ENCODE measurements at regions not wholly inside any gene's neighbourhood (a gene's known extent, or its start where the extent isn't known, plus 50 kb on each side); places are given as distances from the start of the nearest gene placed in this dataset.

DNA sequence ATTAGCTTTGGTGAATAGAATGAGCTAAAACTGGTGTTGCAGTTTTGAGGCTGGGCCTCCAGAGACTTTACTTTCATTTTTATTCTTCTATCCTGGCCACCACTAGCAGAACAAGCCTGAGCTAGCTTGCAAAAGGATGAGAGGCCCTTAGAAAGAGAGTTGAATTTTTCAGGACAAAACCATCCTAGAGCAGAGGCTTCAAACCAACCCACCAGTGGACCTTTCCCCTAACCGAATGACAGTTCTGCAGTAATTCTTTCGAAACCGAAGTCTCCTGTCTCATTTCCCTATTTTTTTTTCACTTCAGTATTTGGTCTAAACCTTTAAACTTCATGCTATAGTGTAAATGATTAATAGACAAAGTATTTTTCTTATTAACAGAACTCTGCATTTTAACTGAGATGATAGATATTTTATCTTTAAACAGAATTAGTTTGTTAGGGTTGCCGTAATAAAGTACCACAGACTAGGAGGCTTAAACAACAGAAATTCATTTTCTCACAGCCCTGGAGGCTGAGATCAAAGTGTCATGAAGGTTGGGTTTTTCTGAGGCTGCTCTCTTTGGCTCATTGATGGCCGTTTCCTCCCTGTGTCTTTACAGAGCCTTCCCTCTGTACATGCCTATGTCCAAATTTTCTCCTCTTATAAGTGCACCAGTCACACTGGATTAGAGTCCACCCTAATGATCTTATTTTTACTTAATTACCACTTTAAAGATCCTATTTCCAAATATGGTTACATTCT lies 80.6 kb upstream of the PAK5 start:
- DNase-seq = no peak

DNA sequence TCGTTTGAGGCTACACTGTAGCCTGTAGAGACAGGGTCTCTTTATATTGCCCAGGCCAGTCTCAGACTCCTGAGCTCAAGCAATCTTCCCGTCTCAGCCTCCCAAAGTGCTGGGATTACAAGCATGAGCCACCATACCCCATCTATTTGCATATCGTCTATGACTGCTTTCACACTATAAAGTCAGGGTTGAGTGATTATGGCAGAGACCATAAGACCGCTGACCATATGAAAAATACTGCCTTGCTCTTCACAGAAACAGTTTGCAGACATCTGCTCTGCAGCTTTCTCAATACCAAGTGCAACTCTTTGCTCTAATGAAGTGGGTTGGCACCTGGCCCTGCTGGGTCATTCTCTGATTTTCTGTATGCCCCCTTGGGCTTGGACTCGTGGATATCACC lies 79.5 kb upstream of the PAK5 start:
- DNase-seq = no peak

DNA sequence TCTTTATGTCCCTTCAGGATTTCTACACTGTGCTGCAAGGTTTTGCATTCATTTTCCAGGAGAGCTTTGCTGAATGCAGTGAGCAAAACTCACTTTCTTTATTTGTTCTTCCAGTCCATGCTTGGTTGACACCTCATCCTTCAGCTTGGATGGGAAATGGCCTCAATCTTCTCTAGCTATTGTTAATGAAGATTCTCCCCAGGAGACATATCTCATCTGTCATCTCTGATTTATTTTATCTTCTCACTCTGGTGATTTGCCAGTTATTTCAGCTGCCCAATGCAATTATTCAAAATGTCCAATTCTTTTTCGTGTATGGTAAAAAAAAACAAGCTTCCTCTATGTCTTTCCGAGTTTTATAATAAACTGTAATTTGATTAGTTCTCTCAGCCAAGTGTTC lies 77.9 kb upstream of the PAK5 start:
- no peak for DNase-seq

DNA sequence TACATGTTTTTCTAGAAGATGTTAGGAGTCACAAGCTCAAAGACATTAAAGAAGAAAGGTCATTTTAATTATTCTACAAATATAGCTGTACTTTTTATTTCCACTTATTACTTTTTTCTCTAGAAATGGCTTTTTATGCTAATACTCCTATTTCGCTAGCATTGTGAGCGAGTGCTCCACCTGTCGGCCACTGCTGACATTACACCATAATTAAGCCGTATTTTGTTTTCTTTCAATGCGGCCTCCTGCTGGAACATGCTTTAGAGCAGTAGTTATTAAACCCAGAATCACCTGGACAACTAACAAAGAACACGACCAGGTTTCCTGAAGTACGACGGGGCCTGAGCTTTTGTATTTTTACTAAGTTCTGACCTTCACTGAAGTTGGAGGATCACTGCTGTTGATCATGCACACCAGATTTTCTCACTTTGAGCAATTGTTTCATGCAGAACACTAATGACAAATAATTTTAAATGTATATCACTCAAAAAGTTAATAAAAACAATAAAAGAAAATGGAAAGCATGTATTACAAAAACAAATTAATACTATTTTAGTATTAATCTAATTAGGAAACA lies 74.1 kb upstream of the PAK5 start:
- peak; percentile 72 for DNase-seq

DNA sequence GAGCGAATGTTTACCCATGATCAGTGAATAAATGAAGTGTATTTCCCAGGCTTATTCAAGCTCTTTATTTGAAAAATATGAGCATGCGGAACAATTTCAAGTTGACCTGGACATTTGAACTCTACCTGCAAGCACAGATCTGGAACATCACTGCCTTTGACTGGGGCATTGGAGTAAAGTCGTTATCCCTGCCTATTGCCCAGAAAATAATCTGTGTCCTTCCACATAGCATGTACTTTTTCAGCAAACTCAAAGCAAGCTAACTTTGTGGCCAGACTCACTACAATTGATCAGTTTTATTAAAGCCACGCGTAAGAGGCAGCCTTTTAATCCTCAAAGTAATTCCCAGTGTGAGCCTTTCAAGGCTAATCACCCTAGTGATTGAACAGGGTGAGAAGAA lies 73.4 kb upstream of the PAK5 start:
- no peak for DNase-seq

DNA sequence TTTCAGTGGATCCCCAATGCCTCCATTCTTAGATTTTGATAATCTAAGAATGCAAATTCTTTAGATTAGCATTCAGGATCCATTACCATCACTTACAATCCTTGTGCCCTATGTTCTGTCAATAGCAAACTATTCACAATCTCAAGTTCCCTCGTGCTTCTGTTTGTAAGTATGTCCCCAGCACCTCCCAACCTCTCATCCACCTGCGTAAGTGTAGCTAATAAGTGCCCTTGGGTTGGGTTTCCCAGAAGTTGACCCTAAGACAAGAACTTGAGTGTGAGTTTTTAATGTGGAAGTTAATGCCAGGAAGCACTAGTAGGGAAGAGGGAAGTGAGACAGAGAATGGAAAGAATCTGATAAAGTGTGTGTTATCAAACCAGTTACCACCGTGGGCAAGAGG lies 72.6 kb upstream of the PAK5 start:
- DNase-seq = no peak

DNA sequence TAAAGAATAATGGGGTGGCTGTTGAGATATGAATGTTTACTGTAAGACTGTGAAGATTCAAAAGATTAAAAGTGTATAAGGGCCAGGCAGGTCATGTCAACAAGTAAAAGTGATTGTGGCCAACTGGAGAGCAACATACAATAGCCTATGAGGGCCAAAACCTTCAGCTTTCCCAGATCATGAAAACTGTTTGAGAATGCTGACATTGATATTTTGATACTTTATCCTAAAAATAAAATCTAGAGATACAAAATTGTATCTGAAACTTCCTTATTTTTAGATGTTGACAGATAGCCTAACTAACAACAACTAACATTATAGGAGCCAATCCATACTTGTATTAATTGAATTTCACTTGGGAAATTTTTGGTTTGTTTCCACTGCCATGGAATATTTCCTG lies 70.3 kb upstream of the PAK5 start:
- no peak for DNase-seq

DNA sequence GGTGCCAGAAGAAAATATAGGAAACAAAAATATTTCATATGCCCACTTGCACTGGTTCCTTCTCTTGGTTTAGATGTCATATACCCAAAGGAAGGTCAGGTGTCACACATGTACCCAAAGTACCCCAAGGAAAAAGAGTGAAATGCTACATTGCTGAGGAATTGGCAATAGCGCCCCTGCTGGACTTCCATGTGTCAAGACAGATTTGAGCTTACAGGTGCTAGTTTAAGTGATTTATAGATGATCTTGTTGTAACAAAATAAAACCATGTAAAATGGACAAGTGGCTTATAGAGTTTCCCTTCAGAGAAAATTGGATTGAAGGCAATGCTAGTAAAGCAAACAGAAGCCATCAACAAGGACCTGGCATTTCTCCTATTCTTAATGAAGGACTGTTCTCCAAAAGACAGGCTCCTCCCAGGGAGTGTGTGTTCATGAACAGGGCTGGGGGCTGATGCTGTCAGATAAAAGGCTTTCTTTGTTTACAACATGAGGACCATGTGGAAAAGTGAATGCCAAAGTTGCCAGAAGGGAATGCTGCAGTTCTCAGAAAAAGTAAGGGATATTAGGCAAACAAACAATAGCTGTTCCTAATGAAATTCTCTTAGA lies 64.3 kb upstream of the PAK5 start:
- DNase-seq = no peak

DNA sequence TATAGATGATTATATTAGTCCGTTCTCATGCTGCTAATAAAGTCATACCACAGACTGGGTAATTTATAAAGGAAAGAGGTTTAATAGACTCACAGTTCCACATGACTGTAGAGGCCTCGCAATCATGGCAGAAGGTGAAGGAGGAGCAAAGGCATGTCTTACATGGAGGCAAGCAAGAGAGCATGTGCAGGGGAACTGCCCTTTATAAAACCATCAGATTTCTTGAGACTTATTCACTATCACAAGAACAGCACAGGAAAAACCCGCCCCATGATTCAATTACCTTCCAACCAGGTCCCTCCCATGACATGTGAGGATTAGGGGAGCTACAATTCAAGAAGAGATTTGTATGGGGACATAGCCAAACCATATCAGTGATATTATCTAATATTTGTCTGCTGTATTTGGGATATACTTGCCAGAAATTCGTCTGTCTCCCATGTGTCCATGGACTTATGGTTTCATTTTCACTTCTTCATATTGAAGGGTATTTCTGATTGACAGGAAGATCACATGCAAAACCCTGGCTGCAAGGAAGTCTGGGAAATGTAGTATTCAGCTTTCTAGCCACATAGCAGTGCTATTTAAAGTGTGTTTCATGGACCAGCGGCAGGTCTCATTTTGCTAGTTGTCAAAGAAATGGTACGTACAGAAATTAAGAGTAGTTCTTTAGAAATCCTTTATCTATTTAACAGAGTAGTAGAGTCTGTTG lies 50.5 kb upstream of the PAK5 start:
- DNase-seq = no peak
